NCI-H128 (cell line): ENCODE measurements at regions not wholly inside any gene's neighbourhood (a gene's known extent, or its start where the extent isn't known, plus 50 kb on each side); places are given as distances from the start of the nearest gene placed in this dataset.

ENCODE experiments used
- DNase-seq: peaks from one replicate; lab custom pipeline; 2025; ENCODE audit not compliant: unreplicated experiment; lab: John Stamatoyannopoulos, UW

GRCh38 chr7:153006911-153007310 lies 247.4 kb downstream of the ACTR3B start:
- DNase-seq: no peak

- no peak for DNase-seq
Observed at GRCh38 chr7:153010416-153010815, 250.9 kb downstream of the ACTR3B start.

- DNase-seq: no peak
Observed at GRCh38 chr7:153012203-153012602, 252.7 kb downstream of the ACTR3B start.

GRCh38 chr7:153017223-153017622 lies 257.7 kb downstream of the ACTR3B start:
- DNase-seq: no peak

- no peak for DNase-seq
Observed at GRCh38 chr7:153021542-153021941, 262.0 kb downstream of the ACTR3B start.

- no peak for DNase-seq
Observed at GRCh38 chr7:153022475-153023193, 263.1 kb downstream of the ACTR3B start.

- no peak for DNase-seq
Observed at GRCh38 chr7:153023194-153023592, 263.6 kb downstream of the ACTR3B start.

- no peak for DNase-seq
Observed at GRCh38 chr7:153027210-153027609, 267.7 kb downstream of the ACTR3B start.

GRCh38 chr7:153027904-153028303 lies 268.4 kb downstream of the ACTR3B start:
- no peak for DNase-seq

- no peak for DNase-seq
Observed at GRCh38 chr7:153030976-153031375, 271.4 kb downstream of the ACTR3B start.

- DNase-seq: no peak
Observed at GRCh38 chr7:153034791-153035190, 275.2 kb downstream of the ACTR3B start.

GRCh38 chr7:153036396-153037063 lies 277.0 kb downstream of the ACTR3B start:
- DNase-seq: no peak

GRCh38 chr7:153043440-153043839 lies 283.9 kb downstream of the ACTR3B start:
- DNase-seq: no peak

GRCh38 chr7:153044981-153045380 lies 285.4 kb downstream of the ACTR3B start:
- no peak for DNase-seq

- no peak for DNase-seq
Observed at GRCh38 chr7:153047079-153047959, 287.8 kb downstream of the ACTR3B start.

- no peak for DNase-seq
Observed at GRCh38 chr7:153052206-153052605, 292.7 kb downstream of the ACTR3B start.

- DNase-seq: no peak
Observed at GRCh38 chr7:153061910-153062528, 302.5 kb downstream of the ACTR3B start.

GRCh38 chr7:153065051-153065450 lies 305.5 kb downstream of the ACTR3B start:
- DNase-seq: no peak

- no peak for DNase-seq
Observed at GRCh38 chr7:153066711-153067110, 307.2 kb downstream of the ACTR3B start.

GRCh38 chr7:153070141-153070540 lies 310.6 kb downstream of the ACTR3B start:
- no peak for DNase-seq

GRCh38 chr7:153072806-153073205 lies 313.3 kb downstream of the ACTR3B start:
- no peak for DNase-seq
